Middle frontal gyrus (tissue), 1 donor: ENCODE measurements at regions not wholly inside any gene's neighbourhood (a gene's known extent, or its start where the extent isn't known, plus 50 kb on each side); places are given as distances from the start of the nearest gene placed in this dataset.

Experiments
- DNase-seq: peaks from one replicate; pipeline ENCODE4 v3.0.0-alpha.2; 2015; ENCODE audit warnings: low spot score; ENCODE audit errors: extremely low spot score

- DNase-seq, result no peak
Observed at GRCh38 chr6:167674486-167674885, 152.2 kb upstream of the AFDN start.

GRCh38 chr6:167676000-167676665 lies 150.6 kb upstream of the AFDN start:
- no peak for DNase-seq

- no peak for DNase-seq
Observed at GRCh38 chr6:167676666-167677421, 149.9 kb upstream of the AFDN start.

GRCh38 chr6:167677422-167677789 lies 149.3 kb upstream of the AFDN start:
- no peak for DNase-seq

- no peak for DNase-seq
Observed at GRCh38 chr6:167678102-167679101, 148.3 kb upstream of the AFDN start.

GRCh38 chr6:167679122-167679736 lies 147.5 kb upstream of the AFDN start:
- no peak for DNase-seq

- no peak for DNase-seq
Observed at GRCh38 chr6:167679790-167680604, 146.7 kb upstream of the AFDN start.

GRCh38 chr6:167680605-167681149 lies 146.0 kb upstream of the AFDN start:
- no peak for DNase-seq

GRCh38 chr6:167682125-167682524 lies 144.6 kb upstream of the AFDN start:
- no peak for DNase-seq

- DNase-seq, result no peak
Observed at GRCh38 chr6:167682546-167683027, 144.1 kb upstream of the AFDN start.

GRCh38 chr6:167683028-167683862 lies 143.5 kb upstream of the AFDN start:
- peak; percentile 79 for DNase-seq

GRCh38 chr6:167684276-167685104 lies 142.2 kb upstream of the AFDN start:
- DNase-seq, result no peak

- no peak for DNase-seq
Observed at GRCh38 chr6:167685654-167686053, 141.1 kb upstream of the AFDN start.

- no peak for DNase-seq
Observed at GRCh38 chr6:167686204-167686893, 140.4 kb upstream of the AFDN start.

- DNase-seq, result no peak
Observed at GRCh38 chr6:167687116-167687725, 139.5 kb upstream of the AFDN start.

- DNase-seq, result no peak
Observed at GRCh38 chr6:167688123-167688522, 138.6 kb upstream of the AFDN start.

GRCh38 chr6:167689278-167689677 lies 137.4 kb upstream of the AFDN start:
- DNase-seq, result no peak
